Neural cell (in vitro differentiated cells): ENCODE measurements at regions not wholly inside any gene's neighbourhood (a gene's known extent, or its start where the extent isn't known, plus 50 kb on each side); places are given as distances from the start of the nearest gene placed in this dataset.

Source experiments
- H2AFZ ChIP-seq: fragments of 200-600, 300-800 bp; sonication (generic), shearing (Covaris generic); 2 replicates; pipeline ENCODE4 v1.6.0; 2014; ENCODE audit warnings: low read depth, mild to moderate bottlenecking, antibody characterized with exemption, low read length, moderate library complexity
- H3F3A ChIP-seq: fragments of 200-600 bp; shearing (Covaris generic); 2 replicates; pipeline ENCODE4 v1.6.1; 2016; ENCODE audit warnings: mild to moderate bottlenecking, moderate library complexity, mixed read lengths, antibody characterized with exemption, low read length; ENCODE audit not compliant: insufficient read depth, poor library complexity, severe bottlenecking
- H3K27ac ChIP-seq: fragments of 200-600, 300-800 bp; sonication (generic), shearing (Covaris generic); 2 replicates; pipeline ENCODE4 v1.5.1; 2014; ENCODE audit warnings: mild to moderate bottlenecking, low read length, moderate library complexity
- H3K27me3 ChIP-seq: fragments of 300-800, 200-600 bp; sonication (generic), shearing (Covaris generic); 2 replicates; pipeline ENCODE4 v1.6.0; 2014; ENCODE audit warnings: mild to moderate bottlenecking, low read depth, low read length, moderate library complexity; ENCODE audit not compliant: insufficient read depth
- H3K36me3 ChIP-seq: fragments of 300-800, 200-600 bp; sonication (generic), shearing (Covaris generic); 2 replicates; pipeline ENCODE4 v1.5.1; 2014; ENCODE audit warnings: mild to moderate bottlenecking, antibody characterized with exemption, low read length, moderate library complexity; ENCODE audit not compliant: insufficient read depth
- H3K4me2 ChIP-seq: fragments of 300-800, 200-600 bp; sonication (generic), shearing (Covaris generic); 2 replicates; pipeline ENCODE4 v1.6.0; 2014; ENCODE audit warnings: mild to moderate bottlenecking, low read length
- H3K4me3 ChIP-seq: fragments of 300-800, 200-600 bp; sonication (generic), shearing (Covaris generic); 2 replicates; pipeline ENCODE4 v1.5.1; 2014; ENCODE audit warnings: mild to moderate bottlenecking, low read length, moderate library complexity
- H3K79me2 ChIP-seq: fragments of 200-600 bp; shearing (Covaris generic); replicated peaks from 2 replicates; pipeline ENCODE4 v1.6.0; 2014; ENCODE audit warnings: mild to moderate bottlenecking, low read length, moderate library complexity; ENCODE audit not compliant: insufficient read depth
- H3K9ac ChIP-seq: fragments of 300-800, 200-600 bp; sonication (generic), shearing (Covaris generic); 2 replicates; pipeline ENCODE4 v1.6.1; 2016; ENCODE audit warnings: mild to moderate bottlenecking, low read length, mixed read lengths
- H3K9me2 ChIP-seq: fragments of 200-600 bp; shearing (Covaris generic); 2 replicates; pipeline ENCODE4 v1.6.1; 2016; ENCODE audit warnings: mild to moderate bottlenecking, low read length, mixed read lengths; ENCODE audit not compliant: insufficient read depth
- H3K9me3 ChIP-seq: fragments of 200-600, 300-800 bp; sonication (generic), shearing (Covaris generic); 2 replicates; pipeline ENCODE4 v1.6.1; 2016; ENCODE audit warnings: mild to moderate bottlenecking, mixed run types, low read length, moderate library complexity, mixed read lengths
- H4K20me1 ChIP-seq: fragments of 200-600 bp; shearing (Covaris generic); 2 replicates; pipeline ENCODE4 v1.6.1; 2016; ENCODE audit warnings: mild to moderate bottlenecking, mixed run types; ENCODE audit not compliant: insufficient read depth
- CTCF ChIP-seq: fragments of 450-650 bp; IDR thresholded peaks from 2 replicates; pipeline ENCODE4 v1.5.1; 2014; ENCODE audit warnings: antibody characterized with exemption, mild to moderate bottlenecking, moderate library complexity; ENCODE audit not compliant: poor library complexity, severe bottlenecking
- EP300 ChIP-seq: fragments of 450-650 bp; conservative IDR thresholded peaks from 2 replicates; pipeline ENCODE4 v1.6.1; 2014; ENCODE audit warnings: antibody characterized with exemption, mild to moderate bottlenecking, moderate library complexity; ENCODE audit not compliant: poor library complexity, severe bottlenecking
- EZH2 ChIP-seq: fragments of 200-600, 300-800 bp; shearing (Covaris generic), sonication (generic); IDR thresholded peaks from 2 replicates; pipeline ENCODE4 v1.6.1; 2014; ENCODE audit warnings: antibody characterized with exemption, low read length, borderline replicate concordance, mild to moderate bottlenecking; ENCODE audit not compliant: insufficient read depth, poor library complexity, severe bottlenecking
- MXI1 ChIP-seq: fragments of 450-650 bp; conservative IDR thresholded peaks from 2 replicates; pipeline ENCODE4 v1.6.1; 2014; ENCODE audit warnings: antibody characterized with exemption, mild to moderate bottlenecking; ENCODE audit not compliant: poor library complexity, severe bottlenecking
- POLR2AphosphoS5 ChIP-seq: IDR thresholded peaks from 2 replicates; pipeline ENCODE4 v1.6.1; 2012
- RAD21 ChIP-seq: fragments of 450-650 bp; conservative IDR thresholded peaks from 2 replicates; pipeline ENCODE4 v1.6.1; 2014; ENCODE audit warnings: antibody characterized with exemption, mild to moderate bottlenecking, moderate library complexity
- REST ChIP-seq: IDR thresholded peaks from 2 replicates; pipeline ENCODE4 v1.6.1; 2012; ENCODE audit warnings: borderline replicate concordance
- SMC3 ChIP-seq: fragments of 450-650 bp; conservative IDR thresholded peaks from 2 replicates; pipeline ENCODE4 v1.6.1; 2014; ENCODE audit warnings: antibody characterized with exemption, mild to moderate bottlenecking, moderate library complexity; ENCODE audit not compliant: poor library complexity
- TAF1 ChIP-seq: IDR thresholded peaks from 2 replicates; pipeline ENCODE4 v1.6.1; 2012; ENCODE audit warnings: low read depth

DNA sequence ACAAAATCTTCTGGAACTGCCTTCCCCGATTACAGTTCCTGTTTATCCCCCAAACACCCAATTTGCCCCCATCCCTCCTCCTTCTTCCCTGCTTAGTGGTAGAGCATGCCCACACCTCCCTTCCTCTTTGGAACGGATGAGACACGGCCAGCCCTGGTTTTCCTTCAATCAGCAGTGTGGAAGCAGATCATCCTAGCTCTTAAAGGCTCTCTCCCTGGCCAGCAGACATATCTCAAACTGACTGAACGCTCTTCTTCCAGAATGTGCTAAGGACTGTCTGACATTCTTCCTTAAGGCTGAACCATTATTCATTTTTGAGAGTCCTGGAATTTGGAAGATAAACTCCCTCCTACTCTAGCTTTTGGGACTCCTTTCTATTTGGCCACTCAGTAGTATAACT, 161.1 kb downstream of the TRIML1 start:
- Histone ChIP-seq H4K20me1 (no peaks in the 10 kb centered on the region), H3K27ac (no peak overlapping the region), H3K4me2 (no peak overlapping the region), H3K4me3 (no peak overlapping the region), H3K9me3 (no peaks in the 10 kb centered on the region), H2AFZ (no peak overlapping the region), H3F3A (no peaks in the 10 kb centered on the region), H3K27me3 (no peaks in the 10 kb centered on the region), H3K36me3 (no peaks in the 10 kb centered on the region), H3K9ac (no peak overlapping the region), H3K9me2 (no peaks in the 10 kb centered on the region), H3K79me2 (no peaks in the 10 kb centered on the region)
- TF ChIP-seq REST, result no peak
- TF ChIP-seq SMC3, result no peak
- no peak for TF ChIP-seq POLR2AphosphoS5
- no peak for TF ChIP-seq EZH2
- no peak for TF ChIP-seq CTCF
- no peak for TF ChIP-seq TAF1
- TF ChIP-seq EP300, result no peak
- no peak for TF ChIP-seq MXI1
- no peak for TF ChIP-seq RAD21

GRCh38 chr4:188305690-188306089, 166.4 kb downstream of the TRIML1 start:
- no peak overlapping the region for H3K4me3 ChIP-seq
- no peaks in the 10 kb centered on the region for H3K9me3 ChIP-seq
- H3F3A ChIP-seq, result no peaks in the 10 kb centered on the region
- H3K9ac ChIP-seq, result no peak overlapping the region
- no peak overlapping the region for H3K27ac ChIP-seq
- H3K9me2 ChIP-seq, result no peaks in the 10 kb centered on the region
- H2AFZ ChIP-seq, result no peak overlapping the region
- no peak overlapping the region for H3K4me2 ChIP-seq
- TF ChIP-seq POLR2AphosphoS5, result no peak
- no peak for TF ChIP-seq EP300
- TF ChIP-seq REST, result no peak
- no peak for TF ChIP-seq RAD21
- TF ChIP-seq CTCF, result no peak
- TF ChIP-seq EZH2, result no peak
- TF ChIP-seq TAF1, result no peak
- no peak for TF ChIP-seq SMC3
- no peak for TF ChIP-seq MXI1
- no peaks in the 10 kb centered on the region for H4K20me1 ChIP-seq
- H3K36me3 ChIP-seq, result no peaks in the 10 kb centered on the region
- H3K27me3 ChIP-seq, result no peaks in the 10 kb centered on the region
- H3K79me2 ChIP-seq, result no peaks in the 10 kb centered on the region
